Peyer's patch (tissue), 4 donors: ENCODE measurements at regions not wholly inside any gene's neighbourhood (a gene's known extent, or its start where the extent isn't known, plus 50 kb on each side); places are given as distances from the start of the nearest gene placed in this dataset.
"Not testable (repeated sequence)": the region's sequence is repeated elsewhere in the genome, so short reads cannot be mapped to it uniquely, and the experiment has no call there.

Source experiments
- POLR2A ChIP-seq, 2 donors: fragments of 450-650 bp; IDR thresholded peaks; one replicate each; pipeline ENCODE4 v1.5.1; 2017; ENCODE audit warnings: antibody characterized with exemption in 2 of 2, mild to moderate bottlenecking in 2 of 2, moderate library complexity in 2 of 2
- TF ChIP-seq, protein P1 (sequence below), 6 experiments: fragments of 450-650 bp in 4 of 6; fragments of 200-600 bp in 2 of 6; sonication (generic) in 1 of 6; IDR thresholded peaks; one replicate each; pipeline ENCODE4 v1.5.1; 2017 to 2019; ENCODE audit warnings: antibody characterized with exemption in 6 of 6, mild to moderate bottlenecking in 3 of 6, moderate library complexity in 1 of 6

DNA sequence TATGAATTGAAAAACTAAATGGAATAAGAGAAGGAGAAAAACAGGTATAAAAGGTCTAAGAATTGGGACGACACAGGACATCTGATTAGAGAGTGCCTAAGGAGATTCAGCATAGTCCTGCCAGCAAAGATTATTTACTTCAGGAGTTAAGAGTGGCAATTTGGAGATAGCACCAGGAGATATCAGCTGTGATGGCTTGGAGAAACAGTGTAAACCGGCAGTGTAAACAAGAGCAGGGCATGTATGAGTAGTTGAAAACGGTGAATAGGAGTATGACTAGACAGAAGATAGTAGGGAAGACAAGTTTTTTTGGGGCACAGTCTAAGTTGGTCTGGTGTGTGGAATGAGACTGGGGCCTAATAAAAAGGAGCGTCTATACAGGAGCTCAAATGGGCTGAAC is 924.9 kb downstream of the QKI start:
- TF ChIP-seq, protein P1, sequence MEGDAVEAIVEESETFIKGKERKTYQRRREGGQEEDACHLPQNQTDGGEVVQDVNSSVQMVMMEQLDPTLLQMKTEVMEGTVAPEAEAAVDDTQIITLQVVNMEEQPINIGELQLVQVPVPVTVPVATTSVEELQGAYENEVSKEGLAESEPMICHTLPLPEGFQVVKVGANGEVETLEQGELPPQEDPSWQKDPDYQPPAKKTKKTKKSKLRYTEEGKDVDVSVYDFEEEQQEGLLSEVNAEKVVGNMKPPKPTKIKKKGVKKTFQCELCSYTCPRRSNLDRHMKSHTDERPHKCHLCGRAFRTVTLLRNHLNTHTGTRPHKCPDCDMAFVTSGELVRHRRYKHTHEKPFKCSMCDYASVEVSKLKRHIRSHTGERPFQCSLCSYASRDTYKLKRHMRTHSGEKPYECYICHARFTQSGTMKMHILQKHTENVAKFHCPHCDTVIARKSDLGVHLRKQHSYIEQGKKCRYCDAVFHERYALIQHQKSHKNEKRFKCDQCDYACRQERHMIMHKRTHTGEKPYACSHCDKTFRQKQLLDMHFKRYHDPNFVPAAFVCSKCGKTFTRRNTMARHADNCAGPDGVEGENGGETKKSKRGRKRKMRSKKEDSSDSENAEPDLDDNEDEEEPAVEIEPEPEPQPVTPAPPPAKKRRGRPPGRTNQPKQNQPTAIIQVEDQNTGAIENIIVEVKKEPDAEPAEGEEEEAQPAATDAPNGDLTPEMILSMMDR (IDR thresholded peaks at IDR 0.05), result not testable (repeated sequence)
- not testable (repeated sequence) for TF ChIP-seq POLR2A (IDR thresholded peaks at IDR 0.05)
